Dendritic cell treated with granulocyte-macrophage colony-stimulating factor and Interleukin-4, amounts not matched to agents 40 ng/mL and 50 ng/mL, for 4 days (primary cell): ENCODE measurements at regions not wholly inside any gene's neighbourhood (a gene's known extent, or its start where the extent isn't known, plus 50 kb on each side); places are given as distances from the start of the nearest gene placed in this dataset.

Experiments used
- H3K27ac Mint-ChIP-seq: one replicate; pipeline ENCODE4 v1.8.0; 2022; ENCODE audit warnings: mild to moderate bottlenecking, mixed read lengths
- H3K27me3 Mint-ChIP-seq: one replicate; pipeline ENCODE4 v1.8.0; 2022; ENCODE audit warnings: mild to moderate bottlenecking, mixed read lengths
- H3K36me3 Mint-ChIP-seq: one replicate; pipeline ENCODE4 v1.8.0; 2022; ENCODE audit warnings: low read depth, mixed read lengths
- H3K4me1 Mint-ChIP-seq: one replicate; pipeline ENCODE4 v1.8.0; 2022; ENCODE audit warnings: low read depth, mixed read lengths
- H3K4me3 Mint-ChIP-seq: one replicate; pipeline ENCODE4 v1.8.0; 2022; ENCODE audit warnings: mild to moderate bottlenecking, moderate library complexity, mixed read lengths
- H3K9me3 Mint-ChIP-seq: one replicate; pipeline ENCODE4 v1.8.0; 2022; ENCODE audit warnings: mixed read lengths
- intact Hi-C: fragments of 100-400 bp; cut with micrococcal nuclease; formaldehyde crosslinking; loops from one replicate; pipeline ENCODE4 v1.15.0; 2022

GRCh38 chr1:185681034-185681633 lies 53.1 kb upstream of the HMCN1 start:
- no peaks in the 10 kb centered on the region for H3K9me3 Mint-ChIP-seq
- no peak overlapping the region for H3K27ac Mint-ChIP-seq
- no peak overlapping the region for H3K4me3 Mint-ChIP-seq
- H3K36me3 Mint-ChIP-seq = no peaks in the 10 kb centered on the region
- intact Hi-C loops = loop anchor here (2.0 to 5.0 kb wide), 2 partner anchors 28 to 444 kb away; no protein-coding TSS in a partner anchor
- H3K4me1 Mint-ChIP-seq = peaks cover 24% of the 10 kb centered on the region
- no peaks in the 10 kb centered on the region for H3K27me3 Mint-ChIP-seq

DNA sequence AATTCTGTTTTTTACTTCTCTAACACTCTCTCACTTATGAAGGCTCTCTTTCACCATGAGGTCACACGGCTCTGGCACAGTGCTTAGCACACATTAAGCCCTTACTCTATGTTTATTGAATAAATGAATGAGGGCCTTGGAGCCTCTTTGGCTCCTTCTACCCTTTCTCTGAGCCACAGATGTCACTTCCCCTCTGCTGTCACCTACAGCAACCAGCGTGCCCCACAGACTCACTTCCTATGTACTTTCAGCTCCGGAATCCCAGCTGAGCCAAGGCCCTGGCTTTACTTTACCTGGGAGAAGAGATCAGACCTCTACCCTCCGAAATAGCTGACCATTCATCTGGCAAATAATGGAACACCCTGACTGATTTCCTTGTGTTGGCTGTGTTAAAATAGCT lies 53.7 kb upstream of the HMCN1 start:
- H3K4me1 Mint-ChIP-seq = peaks cover 24% of the 10 kb centered on the region
- intact Hi-C loops = loop anchor here (2.0 to 5.0 kb wide), 2 partner anchors 28 to 443 kb away; no protein-coding TSS in a partner anchor
- H3K9me3 Mint-ChIP-seq = no peaks in the 10 kb centered on the region
- no peak overlapping the region for H3K27ac Mint-ChIP-seq
- H3K27me3 Mint-ChIP-seq = no peaks in the 10 kb centered on the region
- no peak overlapping the region for H3K4me3 Mint-ChIP-seq
- no peaks in the 10 kb centered on the region for H3K36me3 Mint-ChIP-seq

DNA sequence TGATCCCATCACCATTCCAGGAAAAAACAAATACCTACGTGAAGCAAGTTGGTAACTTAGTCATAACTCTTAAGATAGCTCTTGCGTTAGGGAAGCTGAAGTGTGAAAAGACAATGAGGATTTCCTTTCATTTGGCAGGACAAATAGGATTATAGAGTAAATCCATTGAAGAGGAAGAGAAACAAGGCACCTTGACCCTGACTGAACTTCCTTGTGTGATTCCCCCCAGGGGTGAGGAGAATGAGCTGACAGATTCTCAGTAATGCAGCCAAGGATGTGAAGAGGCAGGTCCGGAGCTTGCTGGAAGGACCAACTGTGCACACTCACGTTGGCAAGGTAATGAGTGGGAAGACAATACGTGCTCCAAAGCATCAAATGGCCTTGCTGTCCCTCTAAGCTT lies 55.0 kb upstream of the HMCN1 start:
- no peak overlapping the region for H3K4me3 Mint-ChIP-seq
- no peaks in the 10 kb centered on the region for H3K27me3 Mint-ChIP-seq
- H3K4me1 Mint-ChIP-seq = peaks cover 31% of the 10 kb centered on the region
- no peak overlapping the region for H3K27ac Mint-ChIP-seq
- intact Hi-C loops = loop anchor here (10.0 kb wide), 1 partner anchor 234 kb away; no protein-coding TSS in a partner anchor
- no peaks in the 10 kb centered on the region for H3K9me3 Mint-ChIP-seq
- no peaks in the 10 kb centered on the region for H3K36me3 Mint-ChIP-seq

DNA sequence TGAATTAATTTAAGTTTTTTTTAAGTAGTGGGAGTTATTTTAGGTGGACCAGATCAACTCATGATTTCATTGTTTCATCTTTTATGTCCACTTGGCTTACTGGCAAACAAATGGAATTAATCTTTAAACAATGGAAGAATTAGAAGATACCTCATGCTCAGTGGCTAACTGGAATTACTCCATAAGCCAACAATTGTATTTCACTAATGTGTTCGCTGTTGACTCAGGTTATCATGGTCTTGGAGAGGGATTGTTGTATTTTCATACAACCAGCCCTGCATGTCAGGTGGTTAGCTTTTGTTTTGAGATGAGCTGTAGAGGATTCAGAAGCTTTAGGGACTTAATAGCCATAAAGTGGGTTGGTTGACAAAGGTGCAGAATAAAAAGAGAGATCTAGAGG lies 57.2 kb upstream of the HMCN1 start:
- Mint-ChIP-seq H3K4me1 (peaks cover 53% of the 10 kb centered on the region), H3K36me3 (peaks cover 6% of the 10 kb centered on the region), H3K27me3 (no peaks in the 10 kb centered on the region), H3K4me3 (no peak overlapping the region), H3K9me3 (peaks cover 9% of the 10 kb centered on the region), H3K27ac (no peak overlapping the region)
- intact Hi-C loops = loop anchor here (10.0 kb wide), 1 partner anchor 232 kb away; no protein-coding TSS in a partner anchor

GRCh38 chr1:185674201-185674600 lies 60.0 kb upstream of the HMCN1 start:
- intact Hi-C loops = loop anchor here (5.0 to 10.0 kb wide), 2 partner anchors 229 to 362 kb away; no protein-coding TSS in a partner anchor
- Mint-ChIP-seq H3K27ac (peak overlapping the region; percentile 60), H3K4me1 (peaks cover 39% of the 10 kb centered on the region), H3K36me3 (peaks cover 6% of the 10 kb centered on the region), H3K27me3 (no peaks in the 10 kb centered on the region), H3K9me3 (peaks cover 9% of the 10 kb centered on the region), H3K4me3 (peak overlapping the region; percentile 28)

GRCh38 chr1:185672719-185673360 lies 61.4 kb upstream of the HMCN1 start:
- Mint-ChIP-seq H3K9me3 (peaks cover 9% of the 10 kb centered on the region), H3K4me3 (no peak overlapping the region), H3K4me1 (peaks cover 36% of the 10 kb centered on the region), H3K27ac (peak overlapping the region; percentile 75), H3K27me3 (no peaks in the 10 kb centered on the region), H3K36me3 (peaks cover 6% of the 10 kb centered on the region)
- intact Hi-C loops = loop anchor here (5.0 to 10.0 kb wide), 2 partner anchors 228 to 361 kb away; no protein-coding TSS in a partner anchor

- no peaks in the 10 kb centered on the region for H3K27me3 Mint-ChIP-seq
- H3K36me3 Mint-ChIP-seq = peaks cover 6% of the 10 kb centered on the region
- H3K4me1 Mint-ChIP-seq = peaks cover 30% of the 10 kb centered on the region
- H3K27ac Mint-ChIP-seq = no peak overlapping the region
- no peak overlapping the region for H3K4me3 Mint-ChIP-seq
- peaks cover 12% of the 10 kb centered on the region for H3K9me3 Mint-ChIP-seq
- intact Hi-C loops = loop anchor here (5.0 to 10.0 kb wide), 2 partner anchors 225 to 358 kb away; no protein-coding TSS in a partner anchor
These were observed 64.0 kb upstream of the HMCN1 start for GRCh38 chr1:185670187-185670627.

- peaks cover 12% of the 10 kb centered on the region for H3K9me3 Mint-ChIP-seq
- peaks cover 10% of the 10 kb centered on the region for H3K4me1 Mint-ChIP-seq
- H3K36me3 Mint-ChIP-seq = peaks cover 1% of the 10 kb centered on the region
- intact Hi-C loops = no loop called here
- no peak overlapping the region for H3K27ac Mint-ChIP-seq
- H3K27me3 Mint-ChIP-seq = no peaks in the 10 kb centered on the region
- no peak overlapping the region for H3K4me3 Mint-ChIP-seq
These were observed 66.2 kb upstream of the HMCN1 start for GRCh38 chr1:185668013-185668412.

DNA sequence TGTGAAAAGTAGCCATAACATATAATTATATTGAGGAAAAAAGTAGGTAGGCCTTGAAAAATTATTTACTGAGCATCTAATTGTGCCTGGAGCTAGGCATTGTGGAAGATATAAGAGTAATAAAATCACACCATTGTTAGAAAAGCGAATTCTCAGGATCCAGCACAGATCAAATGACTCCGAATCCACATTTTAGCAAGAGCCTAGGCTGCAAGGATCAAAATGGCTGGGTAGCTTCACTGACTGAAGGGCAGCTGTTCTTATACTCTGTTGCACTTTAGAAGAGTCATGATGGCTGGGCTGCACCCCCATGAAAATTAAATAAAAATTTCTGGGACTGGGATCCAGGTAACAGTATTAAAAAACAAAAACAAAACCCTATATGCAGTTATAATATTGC lies 67.6 kb upstream of the HMCN1 start:
- intact Hi-C loops = no loop called here
- no peak overlapping the region for H3K27ac Mint-ChIP-seq
- no peaks in the 10 kb centered on the region for H3K27me3 Mint-ChIP-seq
- H3K4me3 Mint-ChIP-seq = no peak overlapping the region
- H3K4me1 Mint-ChIP-seq = peaks cover 7% of the 10 kb centered on the region
- peaks cover 8% of the 10 kb centered on the region for H3K9me3 Mint-ChIP-seq
- H3K36me3 Mint-ChIP-seq = no peaks in the 10 kb centered on the region

DNA sequence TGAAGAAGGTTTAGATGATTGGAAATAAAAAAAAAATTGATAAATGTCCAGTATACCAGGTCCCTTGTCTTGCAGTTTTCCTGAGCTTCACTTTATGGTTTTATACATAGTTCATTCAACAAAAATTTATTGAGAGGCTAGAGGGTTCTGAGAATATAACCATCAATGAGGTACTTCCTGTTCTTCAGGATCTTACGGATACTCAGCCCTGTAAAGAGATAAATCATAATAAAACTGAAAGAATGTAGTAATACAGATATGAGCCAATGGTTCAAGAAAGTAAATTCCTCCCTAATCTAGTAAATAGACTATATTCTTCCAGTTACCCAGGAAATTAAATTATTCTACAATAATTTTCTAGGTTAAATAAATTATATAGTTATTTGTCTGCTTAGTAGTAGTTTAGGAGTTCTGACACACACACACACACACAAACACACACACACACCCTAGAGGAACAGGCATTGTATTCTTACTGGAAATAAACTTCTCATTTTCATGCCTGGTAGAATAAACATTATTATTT lies 70.4 kb upstream of the HMCN1 start:
- H3K4me1 Mint-ChIP-seq = peaks cover 8% of the 10 kb centered on the region
- H3K27ac Mint-ChIP-seq = no peak overlapping the region
- H3K36me3 Mint-ChIP-seq = no peaks in the 10 kb centered on the region
- no peak overlapping the region for H3K4me3 Mint-ChIP-seq
- intact Hi-C loops = no loop called here
- H3K9me3 Mint-ChIP-seq = peaks cover 8% of the 10 kb centered on the region
- H3K27me3 Mint-ChIP-seq = no peaks in the 10 kb centered on the region

DNA sequence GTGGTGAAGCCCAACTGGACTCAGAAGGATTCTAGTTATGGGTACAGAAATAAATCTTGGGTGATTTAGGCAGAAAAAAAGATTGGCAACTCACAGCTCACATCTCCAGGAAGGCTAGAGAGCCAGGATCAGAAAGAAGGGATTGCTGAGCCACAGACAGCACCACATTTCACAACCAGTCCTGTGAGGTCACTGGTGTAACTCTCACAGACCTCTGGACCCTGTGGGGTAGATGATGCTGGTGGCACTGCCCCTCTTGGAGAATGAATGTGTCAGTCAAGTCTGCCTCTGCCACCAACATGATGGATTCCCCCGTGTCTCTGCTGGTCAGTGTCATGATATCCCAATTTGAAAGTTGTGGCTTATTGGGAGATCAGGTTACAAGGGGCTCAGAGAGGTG lies 70.9 kb upstream of the HMCN1 start:
- Mint-ChIP-seq H3K4me1 (peaks cover 8% of the 10 kb centered on the region), H3K27ac (no peak overlapping the region), H3K9me3 (peaks cover 8% of the 10 kb centered on the region), H3K36me3 (no peaks in the 10 kb centered on the region), H3K4me3 (no peak overlapping the region), H3K27me3 (no peaks in the 10 kb centered on the region)
- intact Hi-C loops = no loop called here

DNA sequence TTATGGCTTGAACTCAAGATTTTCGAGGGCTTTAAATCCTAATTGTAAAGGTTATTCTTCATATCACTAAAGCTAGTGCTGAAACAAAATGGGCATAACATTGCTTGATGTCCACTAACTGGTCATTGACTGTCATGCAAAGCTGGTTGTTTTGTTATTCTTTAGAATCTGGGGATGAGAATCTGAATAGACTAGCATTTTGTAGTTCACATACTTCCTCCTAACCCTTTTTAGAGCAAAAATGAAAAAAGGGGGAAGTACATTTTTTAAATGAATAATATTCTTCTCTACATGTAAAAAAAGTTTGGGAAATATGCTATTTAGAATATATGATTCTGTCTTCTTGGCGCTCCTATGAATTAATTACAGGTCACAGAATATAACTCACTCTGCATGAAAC lies 72.2 kb upstream of the HMCN1 start:
- Mint-ChIP-seq H3K27ac (peak overlapping the region; percentile 54), H3K27me3 (peaks cover 2% of the 10 kb centered on the region), H3K4me1 (peaks cover 8% of the 10 kb centered on the region), H3K4me3 (no peak overlapping the region), H3K9me3 (peaks cover 15% of the 10 kb centered on the region), H3K36me3 (no peaks in the 10 kb centered on the region)
- intact Hi-C loops = no loop called here

DNA sequence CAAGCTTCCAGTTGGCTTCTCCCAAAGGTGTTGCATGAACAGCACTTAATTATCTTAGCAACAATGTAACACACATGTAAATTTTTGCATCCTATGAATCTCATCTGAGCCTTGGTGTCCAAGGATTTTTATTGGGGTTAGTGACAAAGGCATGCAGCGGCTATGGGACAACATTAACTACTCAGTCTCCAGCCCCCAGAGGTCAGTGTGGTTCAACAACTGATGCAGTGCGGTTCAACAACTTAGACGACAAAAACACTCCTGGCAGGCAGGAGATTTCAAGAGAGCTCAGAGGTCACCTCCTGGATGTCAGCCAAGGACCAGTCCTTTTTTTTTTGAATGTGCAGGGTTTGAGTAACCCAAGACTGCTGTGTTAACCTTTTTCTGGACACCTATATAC lies 77.5 kb upstream of the HMCN1 start:
- Mint-ChIP-seq H3K9me3 (peaks cover 6% of the 10 kb centered on the region), H3K4me3 (no peak overlapping the region), H3K27ac (no peak overlapping the region), H3K36me3 (no peaks in the 10 kb centered on the region), H3K27me3 (peaks cover 2% of the 10 kb centered on the region), H3K4me1 (peaks cover 2% of the 10 kb centered on the region)
- intact Hi-C loops = no loop called here

- no peak overlapping the region for H3K27ac Mint-ChIP-seq
- intact Hi-C loops = no loop called here
- H3K36me3 Mint-ChIP-seq = no peaks in the 10 kb centered on the region
- peaks cover 2% of the 10 kb centered on the region for H3K27me3 Mint-ChIP-seq
- H3K9me3 Mint-ChIP-seq = peaks cover 6% of the 10 kb centered on the region
- H3K4me1 Mint-ChIP-seq = no peaks in the 10 kb centered on the region
- H3K4me3 Mint-ChIP-seq = no peak overlapping the region
These were observed 79.3 kb upstream of the HMCN1 start for GRCh38 chr1:185654952-185655314.
